Esophagus muscularis mucosa (tissue), 4 donors: ENCODE measurements at regions not wholly inside any gene's neighbourhood (a gene's known extent, or its start where the extent isn't known, plus 50 kb on each side); places are given as distances from the start of the nearest gene placed in this dataset.

Experiments
- DNase-seq: peaks from one replicate; pipeline ENCODE4 v3.0.0-alpha.2; 2017; ENCODE audit errors: extremely low spot score
- H3K27ac ChIP-seq, 4 donors: fragments of 200-600 bp; sonication (generic); replicated peaks in 1 of 4; 1 replicate in 3 of 4; 2 replicates in 1 of 4; pipeline ENCODE4 v1.5.1; 2016 to 2019; ENCODE audit warnings: mild to moderate bottlenecking in 1 of 4
- H3K27me3 ChIP-seq, 4 donors: fragments of 200-600 bp; sonication (generic); one replicate each; pipeline versions ENCODE4 v1.5.1 to v1.6.0; 2016 to 2019
- H3K36me3 ChIP-seq, 4 donors: fragments of 200-600 bp; sonication (generic); one replicate each; pipeline ENCODE4 v1.5.1; 2016 to 2019
- H3K4me1 ChIP-seq, 4 donors: fragments of 200-600 bp; sonication (generic); one replicate each; pipeline ENCODE4 v1.5.1; 2016 to 2019
- H3K4me3 ChIP-seq, 4 donors: fragments of 200-600 bp; sonication (generic); 1 replicate in 2 of 4; 2 replicates in 2 of 4; pipeline ENCODE4 v1.5.1; 2016 to 2019; ENCODE audit warnings: mild to moderate bottlenecking in 4 of 4, moderate library complexity in 1 of 4
- H3K9me3 ChIP-seq, 4 donors: fragments of 200-600 bp; sonication (generic); 1 replicate in 3 of 4; 2 replicates in 1 of 4; pipeline ENCODE4 v1.5.1; 2016 to 2019
- EP300 ChIP-seq: sonication (generic); formaldehyde crosslinking; IDR thresholded peaks from one replicate; pipeline ENCODE4 v1.6.1; 2017; ENCODE audit warnings: antibody characterized with exemption
- POLR2A ChIP-seq: fragments of 450-650 bp; IDR thresholded peaks from one replicate; pipeline ENCODE4 v1.6.1; 2017; ENCODE audit warnings: antibody characterized with exemption, moderate library complexity, mild to moderate bottlenecking, low read depth
- POLR2AphosphoS5 ChIP-seq, 2 donors: sonication (generic); formaldehyde crosslinking; IDR thresholded peaks; one replicate each; pipeline ENCODE4 v1.6.1; 2017; ENCODE audit warnings: antibody characterized with exemption in 2 of 2
- WGBS: methylation state at CpG from one replicate; pipeline ENCODE4 v1.1.5; 2018; 5-methylcytosine and 5-hydroxymethylcytosine counted together
- intact Hi-C: fragments of 100-400 bp; cut with DNase I; formaldehyde crosslinking; loops from one replicate; pipeline ENCODE4 v1.15.1; 2023
- TF ChIP-seq, protein P1 (sequence below), 3 experiments: fragments of 200-600 bp in 2 of 3; fragments of 450-650 bp in 1 of 3; sonication (generic) in 2 of 3; IDR thresholded peaks; one replicate each; pipeline ENCODE4 v1.5.1; 2017 to 2019; ENCODE audit warnings: antibody characterized with exemption in 3 of 3, mild to moderate bottlenecking in 2 of 3, moderate library complexity in 1 of 3

DNA sequence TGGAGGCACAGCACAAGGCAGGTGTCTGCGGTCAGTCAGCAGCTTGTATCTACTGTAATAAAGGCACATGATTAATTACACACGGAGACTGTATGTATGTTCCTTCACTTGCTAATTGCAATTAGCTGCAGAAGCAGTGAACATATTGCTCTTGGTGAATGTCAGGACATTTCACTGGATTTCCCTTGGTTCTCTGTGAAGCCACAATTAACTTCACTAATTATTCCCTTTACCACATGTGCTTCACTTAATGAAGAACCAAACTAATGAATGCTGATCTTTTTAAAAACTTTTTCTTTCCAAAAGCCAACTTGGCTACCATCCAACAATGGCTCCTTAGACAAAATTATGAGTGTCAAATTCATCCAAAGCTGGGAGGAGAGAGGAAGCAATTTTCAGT, 290.7 kb downstream of the ADRA2A start:
- no peaks in the 10 kb centered on the region for H3K4me1 ChIP-seq
- no peak for DNase-seq
- TF ChIP-seq EP300 (no peak), POLR2AphosphoS5 (IDR thresholded peaks at IDR 0.05) (no peak), POLR2A (no peak)
- TF ChIP-seq, protein P1, sequence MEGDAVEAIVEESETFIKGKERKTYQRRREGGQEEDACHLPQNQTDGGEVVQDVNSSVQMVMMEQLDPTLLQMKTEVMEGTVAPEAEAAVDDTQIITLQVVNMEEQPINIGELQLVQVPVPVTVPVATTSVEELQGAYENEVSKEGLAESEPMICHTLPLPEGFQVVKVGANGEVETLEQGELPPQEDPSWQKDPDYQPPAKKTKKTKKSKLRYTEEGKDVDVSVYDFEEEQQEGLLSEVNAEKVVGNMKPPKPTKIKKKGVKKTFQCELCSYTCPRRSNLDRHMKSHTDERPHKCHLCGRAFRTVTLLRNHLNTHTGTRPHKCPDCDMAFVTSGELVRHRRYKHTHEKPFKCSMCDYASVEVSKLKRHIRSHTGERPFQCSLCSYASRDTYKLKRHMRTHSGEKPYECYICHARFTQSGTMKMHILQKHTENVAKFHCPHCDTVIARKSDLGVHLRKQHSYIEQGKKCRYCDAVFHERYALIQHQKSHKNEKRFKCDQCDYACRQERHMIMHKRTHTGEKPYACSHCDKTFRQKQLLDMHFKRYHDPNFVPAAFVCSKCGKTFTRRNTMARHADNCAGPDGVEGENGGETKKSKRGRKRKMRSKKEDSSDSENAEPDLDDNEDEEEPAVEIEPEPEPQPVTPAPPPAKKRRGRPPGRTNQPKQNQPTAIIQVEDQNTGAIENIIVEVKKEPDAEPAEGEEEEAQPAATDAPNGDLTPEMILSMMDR (IDR thresholded peaks at IDR 0.05): no peak
- intact Hi-C loops: no loop called here
- H3K27me3 ChIP-seq: no peaks in the 10 kb centered on the region
- H3K9me3 ChIP-seq: no peaks in the 10 kb centered on the region
- no peak overlapping the region for H3K4me3 ChIP-seq
- 62% methylated on average over 2 of the region's 2 CpGs for WGBS
- H3K27ac ChIP-seq: no peak overlapping the region
- no peaks in the 10 kb centered on the region for H3K36me3 ChIP-seq

DNA sequence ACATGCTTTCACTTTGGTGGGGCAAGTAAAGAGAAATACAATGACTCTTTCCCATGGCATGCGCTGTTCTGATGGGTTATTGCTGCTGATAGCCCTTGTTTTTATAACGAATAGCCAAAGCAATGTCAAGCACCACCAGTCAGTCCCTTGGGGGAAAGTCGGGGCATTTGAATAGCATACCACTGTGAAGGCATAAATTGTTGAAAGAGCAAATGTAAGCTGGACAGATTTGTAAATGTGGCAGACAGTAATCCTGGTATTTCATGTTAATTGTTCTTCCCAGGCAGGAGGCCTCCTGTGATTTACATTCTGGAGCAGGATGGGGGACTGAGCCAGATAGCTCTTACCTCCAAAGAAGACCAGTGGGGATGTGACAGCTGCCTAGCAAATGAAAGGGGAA, 293.3 kb downstream of the ADRA2A start:
- Histone ChIP-seq H3K27me3 (no peaks in the 10 kb centered on the region), H3K9me3 (no peaks in the 10 kb centered on the region), H3K27ac (no peak overlapping the region), H3K4me1 (no peaks in the 10 kb centered on the region), H3K36me3 (no peaks in the 10 kb centered on the region), H3K4me3 (no peak overlapping the region)
- DNase-seq: no peak
- WGBS: 48% methylated on average over 3 of the region's 3 CpGs
- intact Hi-C loops: no loop called here
- TF ChIP-seq, protein P1 (IDR thresholded peaks at IDR 0.05): no peak

GRCh38 chr10:111373696-111374095, 296.9 kb downstream of the ADRA2A start:
- Histone ChIP-seq H3K36me3 (no peaks in the 10 kb centered on the region), H3K27me3 (no peaks in the 10 kb centered on the region), H3K4me3 (no peak overlapping the region), H3K27ac (no peak overlapping the region), H3K4me1 (no peaks in the 10 kb centered on the region), H3K9me3 (no peaks in the 10 kb centered on the region)
- intact Hi-C loops: no loop called here
- no peak for TF ChIP-seq POLR2A
- TF ChIP-seq, protein P1 (IDR thresholded peaks at IDR 0.05): no peak
- no peak for TF ChIP-seq EP300
- no peak for TF ChIP-seq POLR2AphosphoS5 (IDR thresholded peaks at IDR 0.05)
- no peak for DNase-seq
- 56% methylated on average over 1 of the region's 1 CpG for WGBS

DNA sequence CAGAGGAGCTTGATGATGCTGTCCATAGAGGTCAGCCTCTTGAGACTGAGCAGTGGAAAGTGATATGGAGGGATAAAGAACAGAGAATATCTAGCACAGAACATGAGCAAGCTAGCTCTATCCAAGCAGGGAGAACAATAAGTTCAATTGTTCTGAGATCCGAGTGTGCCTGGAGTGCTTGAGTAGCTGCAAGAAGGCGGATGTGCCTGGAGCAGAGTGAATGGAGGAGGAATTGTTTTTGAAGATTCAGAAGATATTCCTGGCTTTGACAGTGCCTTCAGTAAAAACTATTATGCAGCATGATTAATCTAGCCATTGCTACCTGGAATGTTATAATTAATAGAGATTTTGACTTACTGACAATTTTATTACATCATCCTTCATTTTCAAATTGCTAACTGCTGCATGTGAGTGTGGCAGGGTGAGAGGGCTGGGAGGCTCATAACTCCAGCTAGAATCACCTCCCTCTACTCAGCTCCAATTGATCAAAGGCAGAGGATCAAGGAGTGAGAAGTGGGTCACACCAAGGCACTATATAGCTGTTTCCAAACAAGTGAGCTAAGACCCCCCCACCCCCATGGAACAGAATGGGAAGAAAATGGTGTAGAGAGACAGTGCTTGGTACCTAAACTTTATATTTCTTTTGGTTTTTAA, 302.8 kb downstream of the ADRA2A start:
- WGBS: 88% methylated on average over 2 of the region's 2 CpGs
- Histone ChIP-seq H3K36me3 (no peaks in the 10 kb centered on the region), H3K27me3 (peaks cover 0 to 5% (median 0%) of the 10 kb centered on the region in 4 donors), H3K27ac (no peak overlapping the region), H3K9me3 (no peaks in the 10 kb centered on the region), H3K4me3 (no peak overlapping the region), H3K4me1 (no peaks in the 10 kb centered on the region)
- TF ChIP-seq POLR2A: no peak
- TF ChIP-seq POLR2AphosphoS5 (IDR thresholded peaks at IDR 0.05): no peak
- TF ChIP-seq, protein P1 (IDR thresholded peaks at IDR 0.05): no peak
- no peak for TF ChIP-seq EP300
- intact Hi-C loops: no loop called here
- no peak for DNase-seq

GRCh38 chr10:111384556-111384955, 307.7 kb downstream of the ADRA2A start:
- Histone ChIP-seq H3K4me3 (no peak overlapping the region), H3K27me3 (peaks cover 0 to 5% (median 0%) of the 10 kb centered on the region in 4 donors), H3K36me3 (no peaks in the 10 kb centered on the region), H3K27ac (no peak overlapping the region), H3K4me1 (no peaks in the 10 kb centered on the region), H3K9me3 (no peaks in the 10 kb centered on the region)
- no peak for DNase-seq
- TF ChIP-seq EP300 (no peak), POLR2A (no peak), POLR2AphosphoS5 (IDR thresholded peaks at IDR 0.05) (no peak)
- TF ChIP-seq, protein P1 (IDR thresholded peaks at IDR 0.05): no peak
- intact Hi-C loops: no loop called here
